HUES48 (cell line): ENCODE measurements at regions not wholly inside any gene's neighbourhood (a gene's known extent, or its start where the extent isn't known, plus 50 kb on each side); places are given as distances from the start of the nearest gene placed in this dataset.
"Not testable (repeated sequence)": the region's sequence is repeated elsewhere in the genome, so short reads cannot be mapped to it uniquely, and the experiment has no call there.

ENCODE experiments used
- H3K27ac ChIP-seq: one replicate; pipeline ENCODE4 v1.7.0; 2013; ENCODE audit warnings: low read depth, low read length, inconsistent platforms
- H3K27me3 ChIP-seq: 2 replicates; pipeline ENCODE4 v1.6.1; 2013; ENCODE audit warnings: mild to moderate bottlenecking, low read length; ENCODE audit not compliant: control insufficient read depth, insufficient read depth
- H3K36me3 ChIP-seq: 2 replicates; pipeline ENCODE4 v1.6.1; 2013; ENCODE audit warnings: low read length; ENCODE audit not compliant: control insufficient read depth, insufficient read depth
- H3K4me1 ChIP-seq: 2 replicates; pipeline ENCODE4 v1.6.1; 2013; ENCODE audit warnings: mild to moderate bottlenecking, low read length; ENCODE audit not compliant: control insufficient read depth, insufficient read depth
- H3K4me3 ChIP-seq: 2 replicates; pipeline ENCODE4 v1.5.1; 2013; ENCODE audit warnings: mild to moderate bottlenecking, low read depth, low read length
- H3K9ac ChIP-seq: 2 replicates; pipeline ENCODE4 v1.6.1; 2013; ENCODE audit warnings: mild to moderate bottlenecking, low read depth, low read length, moderate library complexity
- H3K9me3 ChIP-seq: 2 replicates; pipeline ENCODE4 v1.6.1; 2013; ENCODE audit warnings: low read length; ENCODE audit not compliant: control insufficient read depth, insufficient read depth

DNA sequence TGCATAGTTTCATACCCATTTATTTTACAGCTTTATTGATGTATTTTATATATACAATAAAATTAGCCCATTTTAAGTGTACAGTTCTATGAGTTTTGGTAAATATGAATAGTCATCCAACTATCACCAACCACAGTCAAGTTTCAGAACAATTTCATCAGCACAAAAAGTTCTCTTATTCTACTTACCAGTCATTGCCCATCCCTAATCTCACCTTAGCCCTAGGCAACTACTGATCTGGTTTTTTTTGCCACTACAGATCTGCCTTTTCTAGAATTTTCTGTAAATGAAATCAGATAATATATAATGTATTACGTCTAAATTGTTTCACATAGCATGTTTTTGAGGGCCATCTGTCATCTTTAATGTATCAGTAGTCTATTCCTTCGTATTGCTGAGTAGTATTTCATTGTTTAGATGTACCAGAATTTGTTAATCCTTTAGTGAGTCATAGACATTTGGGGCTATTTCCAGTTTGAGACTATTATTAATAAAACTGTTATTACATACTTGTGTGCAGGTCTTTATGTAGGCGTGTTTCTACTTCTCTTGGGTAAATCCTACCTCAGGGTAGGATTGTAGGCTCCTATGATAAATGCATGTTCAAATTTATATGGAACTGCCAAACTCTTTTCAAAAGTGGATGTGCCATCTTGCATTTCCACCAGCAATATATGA lies 198.5 kb upstream of the ADAMTSL1 start:
- Histone ChIP-seq H3K9me3 (peaks cover 4% of the 10 kb centered on the region; the same call in 1 of the 2 replicates), H3K4me1 (no peaks in the 10 kb centered on the region), H3K9ac (no peak overlapping the region), H3K36me3 (no peaks in the 10 kb centered on the region), H3K4me3 (no peak overlapping the region), H3K27ac (no peak overlapping the region), H3K27me3 (no peaks in the 10 kb centered on the region)

GRCh38 chr9:18281291-18281690 lies 192.7 kb upstream of the ADAMTSL1 start:
- peaks cover 4% of the 10 kb centered on the region; the same call in 1 of the 2 replicates for H3K9me3 ChIP-seq
- H3K27me3 ChIP-seq: no peaks in the 10 kb centered on the region
- no peak overlapping the region for H3K4me3 ChIP-seq
- peaks cover 10% of the 10 kb centered on the region for H3K4me1 ChIP-seq
- H3K27ac ChIP-seq: no peak overlapping the region
- no peak overlapping the region for H3K9ac ChIP-seq
- H3K36me3 ChIP-seq: no peaks in the 10 kb centered on the region

DNA sequence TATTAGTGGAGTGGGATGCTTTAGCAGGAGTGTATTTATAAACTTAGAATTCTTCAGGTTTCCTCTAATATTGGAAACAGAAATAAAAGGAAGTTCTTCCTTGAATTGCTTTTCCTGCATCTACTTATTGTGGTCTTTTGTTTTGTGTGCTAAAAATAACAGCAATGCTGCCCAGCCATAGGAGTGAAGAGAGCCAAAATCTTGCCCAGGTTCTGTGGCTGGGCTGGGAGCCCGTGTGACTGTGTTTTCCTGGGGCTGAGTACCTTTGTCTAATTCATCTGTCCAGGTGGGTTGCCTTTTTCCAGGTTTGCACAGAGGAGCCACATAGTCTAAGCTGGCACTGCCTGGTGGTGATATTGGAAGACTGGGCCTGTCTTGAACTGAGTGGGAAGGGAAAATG lies 179.7 kb upstream of the ADAMTSL1 start:
- peaks cover 7% of the 10 kb centered on the region; the same call in 1 of the 2 replicates for H3K4me1 ChIP-seq
- H3K4me3 ChIP-seq: no peak overlapping the region
- no peak overlapping the region for H3K9ac ChIP-seq
- H3K27ac ChIP-seq: no peak overlapping the region
- H3K36me3 ChIP-seq: no peaks in the 10 kb centered on the region
- no peaks in the 10 kb centered on the region for H3K27me3 ChIP-seq
- no peaks in the 10 kb centered on the region for H3K9me3 ChIP-seq

DNA sequence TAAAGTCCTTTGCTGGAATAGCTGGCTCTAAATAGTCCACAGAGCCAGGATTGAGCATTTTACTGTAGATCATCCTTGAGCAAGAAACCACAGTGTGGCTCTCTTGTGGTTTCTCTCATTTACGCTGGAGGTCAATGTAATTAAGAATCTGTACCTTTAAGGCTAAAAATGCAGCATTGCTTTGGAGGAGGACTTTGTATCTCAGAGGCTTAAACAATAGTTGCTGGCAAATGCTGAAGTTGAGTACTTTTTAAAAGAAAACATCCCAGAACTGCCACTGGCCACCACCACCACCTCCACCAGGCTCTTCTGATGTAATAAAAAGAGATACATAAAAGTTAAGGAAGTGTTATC lies 177.3 kb upstream of the ADAMTSL1 start:
- H3K36me3 ChIP-seq: no peaks in the 10 kb centered on the region
- peaks cover 7% of the 10 kb centered on the region; the same call in 1 of the 2 replicates for H3K4me1 ChIP-seq
- no peak overlapping the region for H3K9ac ChIP-seq
- no peaks in the 10 kb centered on the region for H3K27me3 ChIP-seq
- no peaks in the 10 kb centered on the region for H3K9me3 ChIP-seq
- no peak overlapping the region for H3K27ac ChIP-seq
- no peak overlapping the region for H3K4me3 ChIP-seq

GRCh38 chr9:18297056-18297841 lies 176.7 kb upstream of the ADAMTSL1 start:
- Histone ChIP-seq H3K4me1 (peaks cover 7% of the 10 kb centered on the region; the same call in 1 of the 2 replicates), H3K27me3 (no peaks in the 10 kb centered on the region), H3K9ac (no peak overlapping the region), H3K36me3 (no peaks in the 10 kb centered on the region), H3K4me3 (no peak overlapping the region), H3K27ac (no peak overlapping the region), H3K9me3 (no peaks in the 10 kb centered on the region)

- H3K27me3 ChIP-seq: no peaks in the 10 kb centered on the region
- H3K9ac ChIP-seq: no peak overlapping the region
- H3K4me3 ChIP-seq: no peak overlapping the region
- H3K27ac ChIP-seq: no peak overlapping the region
- no peaks in the 10 kb centered on the region for H3K36me3 ChIP-seq
- peaks cover 7% of the 10 kb centered on the region; the same call in 1 of the 2 replicates for H3K4me1 ChIP-seq
- H3K9me3 ChIP-seq: no peaks in the 10 kb centered on the region
Observed at GRCh38 chr9:18299449-18299848, 174.5 kb upstream of the ADAMTSL1 start.

GRCh38 chr9:18305167-18305806 lies 168.7 kb upstream of the ADAMTSL1 start:
- not testable (repeated sequence) for H3K9me3 ChIP-seq, H3K9ac ChIP-seq, H3K36me3 ChIP-seq, H3K27me3 ChIP-seq, H3K4me1 ChIP-seq, H3K4me3 ChIP-seq, H3K27ac ChIP-seq

DNA sequence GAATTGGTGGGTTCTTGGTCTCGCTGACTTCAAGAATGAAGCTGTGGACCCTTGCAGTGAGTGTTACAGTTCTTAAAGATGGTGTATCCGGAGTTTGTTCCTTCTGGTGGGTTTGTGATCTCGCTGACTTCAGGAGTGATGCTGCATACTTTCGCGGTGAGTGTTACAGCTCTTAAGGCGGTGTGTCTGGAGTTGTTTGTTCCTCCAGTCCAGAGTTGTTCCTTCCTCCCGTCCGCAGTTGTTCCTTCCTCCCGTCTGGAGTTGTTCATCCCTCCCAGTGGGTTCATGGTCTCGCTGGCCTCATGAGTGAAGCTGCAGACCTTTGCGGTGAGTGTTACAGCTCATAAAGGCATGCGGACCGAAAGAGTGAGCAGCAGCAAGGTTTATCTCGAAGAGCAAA lies 159.6 kb upstream of the ADAMTSL1 start:
- H3K27ac ChIP-seq: no peak overlapping the region
- no peaks in the 10 kb centered on the region for H3K4me1 ChIP-seq
- no peak overlapping the region for H3K9ac ChIP-seq
- H3K36me3 ChIP-seq: no peaks in the 10 kb centered on the region
- H3K4me3 ChIP-seq: no peak overlapping the region
- H3K27me3 ChIP-seq: no peaks in the 10 kb centered on the region
- H3K9me3 ChIP-seq: peaks cover 4% of the 10 kb centered on the region

DNA sequence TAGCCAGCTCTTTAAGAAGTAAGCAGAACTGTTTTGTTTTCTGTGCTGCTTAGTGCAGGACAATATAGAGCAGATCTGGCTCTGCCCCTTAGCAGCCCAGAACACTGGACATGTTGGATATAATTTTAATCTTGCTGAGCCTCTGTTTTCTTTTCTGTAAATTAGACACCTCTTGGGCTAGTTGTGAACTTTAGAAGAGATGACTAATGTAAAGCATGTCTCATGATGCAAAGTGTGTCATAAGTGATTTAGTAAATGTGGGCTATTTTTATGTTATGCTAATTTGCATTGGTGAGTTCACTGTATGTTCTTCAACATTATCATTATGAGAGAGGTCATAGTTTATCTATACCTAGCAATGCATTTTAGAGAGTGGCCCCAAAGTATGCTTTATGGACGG lies 156.1 kb upstream of the ADAMTSL1 start:
- Histone ChIP-seq H3K9ac (no peak overlapping the region), H3K27ac (no peak overlapping the region), H3K9me3 (peaks cover 4% of the 10 kb centered on the region), H3K4me1 (no peaks in the 10 kb centered on the region), H3K36me3 (no peaks in the 10 kb centered on the region), H3K27me3 (no peaks in the 10 kb centered on the region), H3K4me3 (no peak overlapping the region)

DNA sequence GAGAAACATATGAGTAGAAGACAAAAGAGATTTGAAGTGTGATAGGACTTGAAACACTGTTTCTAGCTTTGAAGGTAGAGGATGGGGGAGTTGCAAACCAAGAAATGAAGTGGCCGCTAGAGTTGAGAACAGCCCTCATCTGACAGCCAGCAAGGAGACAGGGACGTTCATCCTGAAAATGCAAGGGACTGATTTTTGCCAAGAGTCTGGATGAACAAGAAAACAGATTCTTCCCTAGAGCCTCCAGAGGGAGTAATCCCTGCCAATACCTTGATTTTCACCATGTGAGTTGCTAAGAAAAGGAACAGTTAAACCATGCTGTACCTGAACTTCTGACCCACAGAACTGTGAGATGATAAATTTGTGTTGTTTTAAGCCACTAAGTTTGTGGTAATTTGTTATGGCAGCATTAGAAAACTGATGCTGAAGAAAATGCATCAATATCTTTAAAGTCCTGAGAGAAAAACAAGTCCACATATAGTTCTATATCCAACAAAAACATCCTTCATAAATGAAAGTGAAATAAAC lies 154.0 kb upstream of the ADAMTSL1 start:
- no peaks in the 10 kb centered on the region for H3K27me3 ChIP-seq
- H3K4me1 ChIP-seq: no peaks in the 10 kb centered on the region
- no peak overlapping the region for H3K4me3 ChIP-seq
- no peaks in the 10 kb centered on the region for H3K36me3 ChIP-seq
- peaks cover 4% of the 10 kb centered on the region for H3K9me3 ChIP-seq
- no peak overlapping the region for H3K27ac ChIP-seq
- H3K9ac ChIP-seq: no peak overlapping the region
